Neural cell (in vitro differentiated cells): ENCODE measurements at regions not wholly inside any gene's neighbourhood (a gene's known extent, or its start where the extent isn't known, plus 50 kb on each side); places are given as distances from the start of the nearest gene placed in this dataset.

Experiments used
- H2AFZ ChIP-seq: fragments of 200-600, 300-800 bp; sonication (generic), shearing (Covaris generic); 2 replicates; pipeline ENCODE4 v1.6.0; 2014; ENCODE audit warnings: low read depth, mild to moderate bottlenecking, antibody characterized with exemption, low read length, moderate library complexity
- H3F3A ChIP-seq: fragments of 200-600 bp; shearing (Covaris generic); 2 replicates; pipeline ENCODE4 v1.6.1; 2016; ENCODE audit warnings: mild to moderate bottlenecking, moderate library complexity, mixed read lengths, antibody characterized with exemption, low read length; ENCODE audit not compliant: insufficient read depth, poor library complexity, severe bottlenecking
- H3K27ac ChIP-seq: fragments of 200-600, 300-800 bp; sonication (generic), shearing (Covaris generic); 2 replicates; pipeline ENCODE4 v1.5.1; 2014; ENCODE audit warnings: mild to moderate bottlenecking, low read length, moderate library complexity
- H3K27me3 ChIP-seq: fragments of 300-800, 200-600 bp; sonication (generic), shearing (Covaris generic); 2 replicates; pipeline ENCODE4 v1.6.0; 2014; ENCODE audit warnings: mild to moderate bottlenecking, low read depth, low read length, moderate library complexity; ENCODE audit not compliant: insufficient read depth
- H3K36me3 ChIP-seq: fragments of 300-800, 200-600 bp; sonication (generic), shearing (Covaris generic); 2 replicates; pipeline ENCODE4 v1.5.1; 2014; ENCODE audit warnings: mild to moderate bottlenecking, antibody characterized with exemption, low read length, moderate library complexity; ENCODE audit not compliant: insufficient read depth
- H3K4me2 ChIP-seq: fragments of 300-800, 200-600 bp; sonication (generic), shearing (Covaris generic); 2 replicates; pipeline ENCODE4 v1.6.0; 2014; ENCODE audit warnings: mild to moderate bottlenecking, low read length
- H3K4me3 ChIP-seq: fragments of 300-800, 200-600 bp; sonication (generic), shearing (Covaris generic); 2 replicates; pipeline ENCODE4 v1.5.1; 2014; ENCODE audit warnings: mild to moderate bottlenecking, low read length, moderate library complexity
- H3K79me2 ChIP-seq: fragments of 200-600 bp; shearing (Covaris generic); replicated peaks from 2 replicates; pipeline ENCODE4 v1.6.0; 2014; ENCODE audit warnings: mild to moderate bottlenecking, low read length, moderate library complexity; ENCODE audit not compliant: insufficient read depth
- H3K9ac ChIP-seq: fragments of 300-800, 200-600 bp; sonication (generic), shearing (Covaris generic); 2 replicates; pipeline ENCODE4 v1.6.1; 2016; ENCODE audit warnings: mild to moderate bottlenecking, low read length, mixed read lengths
- H3K9me2 ChIP-seq: fragments of 200-600 bp; shearing (Covaris generic); 2 replicates; pipeline ENCODE4 v1.6.1; 2016; ENCODE audit warnings: mild to moderate bottlenecking, low read length, mixed read lengths; ENCODE audit not compliant: insufficient read depth
- H3K9me3 ChIP-seq: fragments of 200-600, 300-800 bp; sonication (generic), shearing (Covaris generic); 2 replicates; pipeline ENCODE4 v1.6.1; 2016; ENCODE audit warnings: mild to moderate bottlenecking, mixed run types, low read length, moderate library complexity, mixed read lengths
- H4K20me1 ChIP-seq: fragments of 200-600 bp; shearing (Covaris generic); 2 replicates; pipeline ENCODE4 v1.6.1; 2016; ENCODE audit warnings: mild to moderate bottlenecking, mixed run types; ENCODE audit not compliant: insufficient read depth
- EP300 ChIP-seq: fragments of 450-650 bp; conservative IDR thresholded peaks from 2 replicates; pipeline ENCODE4 v1.6.1; 2014; ENCODE audit warnings: antibody characterized with exemption, mild to moderate bottlenecking, moderate library complexity; ENCODE audit not compliant: poor library complexity, severe bottlenecking
- EZH2 ChIP-seq: fragments of 200-600, 300-800 bp; shearing (Covaris generic), sonication (generic); IDR thresholded peaks from 2 replicates; pipeline ENCODE4 v1.6.1; 2014; ENCODE audit warnings: antibody characterized with exemption, low read length, borderline replicate concordance, mild to moderate bottlenecking; ENCODE audit not compliant: insufficient read depth, poor library complexity, severe bottlenecking
- MXI1 ChIP-seq: fragments of 450-650 bp; conservative IDR thresholded peaks from 2 replicates; pipeline ENCODE4 v1.6.1; 2014; ENCODE audit warnings: antibody characterized with exemption, mild to moderate bottlenecking; ENCODE audit not compliant: poor library complexity, severe bottlenecking
- POLR2AphosphoS5 ChIP-seq: IDR thresholded peaks from 2 replicates; pipeline ENCODE4 v1.6.1; 2012
- RAD21 ChIP-seq: fragments of 450-650 bp; conservative IDR thresholded peaks from 2 replicates; pipeline ENCODE4 v1.6.1; 2014; ENCODE audit warnings: antibody characterized with exemption, mild to moderate bottlenecking, moderate library complexity
- SMC3 ChIP-seq: fragments of 450-650 bp; conservative IDR thresholded peaks from 2 replicates; pipeline ENCODE4 v1.6.1; 2014; ENCODE audit warnings: antibody characterized with exemption, mild to moderate bottlenecking, moderate library complexity; ENCODE audit not compliant: poor library complexity
- TAF1 ChIP-seq: IDR thresholded peaks from 2 replicates; pipeline ENCODE4 v1.6.1; 2012; ENCODE audit warnings: low read depth
- TF ChIP-seq, protein P1 (sequence below): IDR thresholded peaks from 2 replicates; pipeline ENCODE4 v1.6.1; 2012; ENCODE audit warnings: borderline replicate concordance
- TF ChIP-seq, protein P2 (sequence below): fragments of 450-650 bp; IDR thresholded peaks from 2 replicates; pipeline ENCODE4 v1.5.1; 2014; ENCODE audit warnings: antibody characterized with exemption, mild to moderate bottlenecking, moderate library complexity; ENCODE audit not compliant: poor library complexity, severe bottlenecking

DNA sequence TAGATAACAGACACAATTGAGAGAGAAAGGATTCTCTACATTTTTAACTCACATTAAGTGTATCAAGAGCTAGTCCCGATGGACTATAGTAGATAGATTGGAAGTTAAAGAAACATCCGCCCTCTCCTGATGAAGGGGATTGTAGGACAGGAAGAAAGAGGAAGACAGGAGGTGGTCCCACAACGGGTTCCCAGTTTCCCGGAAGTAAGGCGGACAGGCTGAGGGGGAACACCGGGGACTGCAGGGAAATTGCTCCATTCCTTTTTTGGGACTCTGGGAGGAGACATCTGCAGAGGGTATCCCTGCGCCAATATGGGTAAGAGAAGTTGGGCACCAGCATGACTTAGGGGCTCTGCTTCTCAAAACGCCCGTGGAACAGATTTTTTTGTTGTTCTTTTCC, 177.5 kb upstream of the ATF7IP start:
- Histone ChIP-seq H4K20me1 (no peaks in the 10 kb centered on the region), H3F3A (no peaks in the 10 kb centered on the region), H3K9me3 (no peaks in the 10 kb centered on the region), H3K9ac (no peak overlapping the region), H2AFZ (no peak overlapping the region), H3K79me2 (no peaks in the 10 kb centered on the region), H3K4me2 (no peak overlapping the region), H3K9me2 (no peaks in the 10 kb centered on the region), H3K27ac (no peak overlapping the region), H3K36me3 (no peaks in the 10 kb centered on the region), H3K4me3 (no peak overlapping the region), H3K27me3 (no peaks in the 10 kb centered on the region)
- TF ChIP-seq EP300: no peak
- no peak for TF ChIP-seq TAF1

DNA sequence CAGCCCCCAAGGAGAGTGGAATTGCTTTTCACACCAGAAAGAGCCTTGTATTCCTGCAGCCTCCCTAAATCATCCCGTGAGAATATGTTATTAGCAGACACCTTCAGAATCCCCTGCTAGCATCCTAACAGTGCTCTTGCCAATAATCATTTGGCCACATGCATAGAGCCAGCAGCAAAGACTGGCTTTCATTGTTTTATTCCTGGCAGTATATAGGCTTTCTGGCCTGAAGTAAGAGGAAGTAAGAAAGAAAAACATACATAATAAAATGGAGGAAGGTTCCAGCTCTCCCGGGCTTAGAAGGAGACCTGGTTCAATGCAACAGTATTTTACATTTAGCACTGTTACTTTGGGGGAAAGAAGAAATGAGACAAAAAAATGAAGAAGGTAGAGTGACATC, 176.7 kb upstream of the ATF7IP start:
- Histone ChIP-seq H3K27ac (no peak overlapping the region), H3K27me3 (no peaks in the 10 kb centered on the region), H3K4me2 (no peak overlapping the region), H3K9me3 (no peaks in the 10 kb centered on the region), H2AFZ (no peak overlapping the region), H3K9me2 (no peaks in the 10 kb centered on the region), H4K20me1 (no peaks in the 10 kb centered on the region), H3K9ac (no peak overlapping the region), H3K36me3 (no peaks in the 10 kb centered on the region), H3K4me3 (no peak overlapping the region), H3F3A (no peaks in the 10 kb centered on the region), H3K79me2 (no peaks in the 10 kb centered on the region)
- TF ChIP-seq MXI1 (no peak), RAD21 (no peak), EZH2 (no peak), SMC3 (no peak), TAF1 (no peak), EP300 (no peak), POLR2AphosphoS5 (no peak)
- TF ChIP-seq, protein P1, sequence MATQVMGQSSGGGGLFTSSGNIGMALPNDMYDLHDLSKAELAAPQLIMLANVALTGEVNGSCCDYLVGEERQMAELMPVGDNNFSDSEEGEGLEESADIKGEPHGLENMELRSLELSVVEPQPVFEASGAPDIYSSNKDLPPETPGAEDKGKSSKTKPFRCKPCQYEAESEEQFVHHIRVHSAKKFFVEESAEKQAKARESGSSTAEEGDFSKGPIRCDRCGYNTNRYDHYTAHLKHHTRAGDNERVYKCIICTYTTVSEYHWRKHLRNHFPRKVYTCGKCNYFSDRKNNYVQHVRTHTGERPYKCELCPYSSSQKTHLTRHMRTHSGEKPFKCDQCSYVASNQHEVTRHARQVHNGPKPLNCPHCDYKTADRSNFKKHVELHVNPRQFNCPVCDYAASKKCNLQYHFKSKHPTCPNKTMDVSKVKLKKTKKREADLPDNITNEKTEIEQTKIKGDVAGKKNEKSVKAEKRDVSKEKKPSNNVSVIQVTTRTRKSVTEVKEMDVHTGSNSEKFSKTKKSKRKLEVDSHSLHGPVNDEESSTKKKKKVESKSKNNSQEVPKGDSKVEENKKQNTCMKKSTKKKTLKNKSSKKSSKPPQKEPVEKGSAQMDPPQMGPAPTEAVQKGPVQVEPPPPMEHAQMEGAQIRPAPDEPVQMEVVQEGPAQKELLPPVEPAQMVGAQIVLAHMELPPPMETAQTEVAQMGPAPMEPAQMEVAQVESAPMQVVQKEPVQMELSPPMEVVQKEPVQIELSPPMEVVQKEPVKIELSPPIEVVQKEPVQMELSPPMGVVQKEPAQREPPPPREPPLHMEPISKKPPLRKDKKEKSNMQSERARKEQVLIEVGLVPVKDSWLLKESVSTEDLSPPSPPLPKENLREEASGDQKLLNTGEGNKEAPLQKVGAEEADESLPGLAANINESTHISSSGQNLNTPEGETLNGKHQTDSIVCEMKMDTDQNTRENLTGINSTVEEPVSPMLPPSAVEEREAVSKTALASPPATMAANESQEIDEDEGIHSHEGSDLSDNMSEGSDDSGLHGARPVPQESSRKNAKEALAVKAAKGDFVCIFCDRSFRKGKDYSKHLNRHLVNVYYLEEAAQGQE: no peak
- TF ChIP-seq, protein P2, sequence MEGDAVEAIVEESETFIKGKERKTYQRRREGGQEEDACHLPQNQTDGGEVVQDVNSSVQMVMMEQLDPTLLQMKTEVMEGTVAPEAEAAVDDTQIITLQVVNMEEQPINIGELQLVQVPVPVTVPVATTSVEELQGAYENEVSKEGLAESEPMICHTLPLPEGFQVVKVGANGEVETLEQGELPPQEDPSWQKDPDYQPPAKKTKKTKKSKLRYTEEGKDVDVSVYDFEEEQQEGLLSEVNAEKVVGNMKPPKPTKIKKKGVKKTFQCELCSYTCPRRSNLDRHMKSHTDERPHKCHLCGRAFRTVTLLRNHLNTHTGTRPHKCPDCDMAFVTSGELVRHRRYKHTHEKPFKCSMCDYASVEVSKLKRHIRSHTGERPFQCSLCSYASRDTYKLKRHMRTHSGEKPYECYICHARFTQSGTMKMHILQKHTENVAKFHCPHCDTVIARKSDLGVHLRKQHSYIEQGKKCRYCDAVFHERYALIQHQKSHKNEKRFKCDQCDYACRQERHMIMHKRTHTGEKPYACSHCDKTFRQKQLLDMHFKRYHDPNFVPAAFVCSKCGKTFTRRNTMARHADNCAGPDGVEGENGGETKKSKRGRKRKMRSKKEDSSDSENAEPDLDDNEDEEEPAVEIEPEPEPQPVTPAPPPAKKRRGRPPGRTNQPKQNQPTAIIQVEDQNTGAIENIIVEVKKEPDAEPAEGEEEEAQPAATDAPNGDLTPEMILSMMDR: no peak

DNA sequence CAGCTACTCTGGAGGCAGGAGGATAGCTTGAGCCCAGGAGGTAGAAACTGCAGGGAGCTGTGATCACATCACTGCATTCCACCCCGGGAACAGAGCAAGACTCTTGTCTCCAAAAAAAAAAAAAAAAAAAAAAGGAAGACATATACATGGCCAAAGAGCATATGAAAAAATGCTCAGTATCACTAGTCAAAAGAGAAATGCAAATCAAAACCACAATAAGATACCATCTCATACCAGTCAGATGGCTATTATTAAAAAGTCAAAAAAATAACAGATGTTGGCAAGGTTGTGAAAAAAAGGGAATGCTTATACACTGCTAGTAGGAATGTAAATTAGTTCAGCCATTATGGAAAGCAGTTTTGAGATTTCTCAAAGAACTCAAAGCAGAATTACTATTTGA, 174.8 kb upstream of the ATF7IP start:
- H3K27ac ChIP-seq: no peak overlapping the region
- H3F3A ChIP-seq: no peaks in the 10 kb centered on the region
- H3K36me3 ChIP-seq: no peaks in the 10 kb centered on the region
- no peaks in the 10 kb centered on the region for H3K9me3 ChIP-seq
- no peaks in the 10 kb centered on the region for H3K79me2 ChIP-seq
- TF ChIP-seq EP300 (no peak), MXI1 (no peak), SMC3 (no peak), POLR2AphosphoS5 (no peak), TAF1 (no peak), EZH2 (no peak), RAD21 (no peak)
- TF ChIP-seq, protein P2: no peak
- TF ChIP-seq, protein P1: no peak
- no peak overlapping the region for H2AFZ ChIP-seq
- no peaks in the 10 kb centered on the region for H3K9me2 ChIP-seq
- H3K4me2 ChIP-seq: no peak overlapping the region
- no peaks in the 10 kb centered on the region for H4K20me1 ChIP-seq
- H3K4me3 ChIP-seq: no peak overlapping the region
- no peaks in the 10 kb centered on the region for H3K27me3 ChIP-seq
- H3K9ac ChIP-seq: no peak overlapping the region
